GM23248 (cell line): ENCODE measurements at regions not wholly inside any gene's neighbourhood (a gene's known extent, or its start where the extent isn't known, plus 50 kb on each side); places are given as distances from the start of the nearest gene placed in this dataset.

Experiments
- EZH2 ChIP-seq: fragments of 200-600 bp; sonication (generic); IDR thresholded peaks from 2 replicates; pipeline ENCODE4 v1.6.1; 2018; ENCODE audit warnings: antibody characterized with exemption, mild to moderate bottlenecking; ENCODE audit not compliant: insufficient read depth, poor library complexity, severe bottlenecking
- EZH2phosphoT487 ChIP-seq: fragments of 200-600 bp; sonication (generic); IDR thresholded peaks from 2 replicates; pipeline ENCODE4 v1.6.1; 2018; ENCODE audit warnings: antibody characterized with exemption, moderate library complexity, mild to moderate bottlenecking, low read depth; ENCODE audit not compliant: insufficient read depth

DNA sequence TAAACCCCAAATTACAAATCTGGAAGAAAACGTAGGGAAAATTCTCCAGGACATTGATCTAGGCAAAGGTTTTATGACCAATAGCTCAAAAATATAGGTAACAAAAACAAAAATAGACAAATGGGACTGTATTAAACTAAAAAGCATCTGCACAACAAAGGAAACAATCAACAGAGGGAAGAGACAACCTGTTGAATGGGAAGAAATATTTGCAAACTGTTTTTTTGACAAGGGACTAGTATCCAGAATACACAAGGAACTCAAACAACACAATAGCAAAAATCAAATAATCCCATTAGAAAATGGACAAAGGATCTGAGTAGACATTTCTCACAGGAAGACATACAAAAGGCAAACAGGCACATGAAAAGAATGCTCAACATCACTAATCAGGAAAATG, 386.3 kb downstream of the ENC1 start:
- TF ChIP-seq EZH2 (no peak), EZH2phosphoT487 (no peak)
